Neural crest cell (in vitro differentiated cells): ENCODE measurements at regions not wholly inside any gene's neighbourhood (a gene's known extent, or its start where the extent isn't known, plus 50 kb on each side); places are given as distances from the start of the nearest gene placed in this dataset.

Experiments
- DNase-seq: peaks from one replicate; pipeline ENCODE4 v3.0.0; 2021; ENCODE audit warnings: low read depth, mixed read lengths, low spot score
- H3K27ac Mint-ChIP-seq: one replicate; pipeline ENCODE4 v1.8.0; 2021; ENCODE audit warnings: mild to moderate bottlenecking, mixed read lengths; ENCODE audit not compliant: unreplicated experiment
- H3K27me3 Mint-ChIP-seq: 2 replicates; pipeline ENCODE4 v1.8.0; 2021; ENCODE audit warnings: low read depth, mild to moderate bottlenecking, mixed read lengths
- H3K36me3 Mint-ChIP-seq: 2 replicates; pipeline ENCODE4 v1.8.0; 2021; ENCODE audit warnings: low read depth, mild to moderate bottlenecking, mixed read lengths
- H3K4me1 Mint-ChIP-seq: 2 replicates; pipeline ENCODE4 v1.8.0; 2021; ENCODE audit warnings: mixed read lengths
- H3K4me3 Mint-ChIP-seq: one replicate; pipeline ENCODE4 v1.8.0; 2021; ENCODE audit warnings: mild to moderate bottlenecking, mixed read lengths
- H3K9me3 Mint-ChIP-seq: 2 replicates; pipeline ENCODE4 v1.8.0; 2021; ENCODE audit warnings: mixed read lengths
- CTCF ChIP-seq: fragments of 200-600 bp; sonication (generic); conservative IDR thresholded peaks from 2 replicates; pipeline ENCODE4 v1.5.0; 2021; ENCODE audit warnings: antibody characterized with exemption, mild to moderate bottlenecking

DNA sequence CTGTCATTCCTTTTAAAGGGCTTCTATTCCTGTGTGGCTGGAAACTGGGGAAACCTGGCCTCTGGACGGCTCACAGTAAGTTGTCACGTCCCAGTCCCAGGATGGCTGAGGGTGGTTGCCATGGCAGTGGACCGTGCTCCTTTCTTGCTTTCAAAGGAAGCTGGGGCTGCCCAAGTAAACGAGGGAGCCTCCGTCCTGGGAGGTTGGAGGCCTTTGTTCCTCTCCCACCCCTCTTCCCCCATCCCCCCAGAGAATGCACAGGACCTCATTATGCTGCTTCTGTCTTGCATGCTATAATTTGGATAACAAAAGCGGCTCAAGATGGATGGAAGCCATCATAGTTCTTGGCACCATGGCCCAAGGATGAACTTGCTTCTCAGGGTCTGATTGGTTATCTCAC is 325.5 kb upstream of the HS6ST1 start:
- DNase-seq = peak; percentile 50
- Mint-ChIP-seq H3K27me3 (no peaks in the 10 kb centered on the region), H3K4me3 (peak overlapping the region; percentile 44), H3K27ac (peak overlapping the region; percentile 90), H3K9me3 (no peaks in the 10 kb centered on the region), H3K36me3 (no peaks in the 10 kb centered on the region), H3K4me1 (peaks cover 50% of the 10 kb centered on the region)
- no peak for TF ChIP-seq CTCF

DNA sequence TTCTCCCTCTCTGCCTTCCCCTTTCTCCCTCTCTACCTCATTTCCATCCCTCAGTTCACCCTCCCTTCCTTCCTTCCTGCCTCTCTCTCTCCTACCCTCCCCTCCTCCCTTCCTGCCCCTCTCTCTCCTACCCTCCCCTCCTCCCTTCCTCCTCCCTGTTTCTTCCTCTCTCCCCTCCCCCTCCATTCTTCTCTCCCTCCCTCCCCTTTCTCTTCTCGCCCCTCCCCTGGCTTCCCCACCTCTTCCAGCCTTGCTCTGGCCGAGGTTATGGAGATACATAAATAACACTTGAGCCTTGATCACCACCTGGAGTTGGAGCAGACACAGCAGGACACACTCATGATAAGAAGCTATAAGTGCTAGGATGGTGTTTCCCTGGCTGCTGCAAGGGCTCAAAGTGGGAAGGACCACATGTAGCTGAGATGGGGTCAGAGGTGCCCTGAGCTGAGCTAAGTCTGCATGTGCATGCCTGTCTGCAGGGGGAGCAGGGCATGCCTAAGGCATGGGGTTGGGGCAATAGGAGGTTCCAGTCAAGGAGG is 326.1 kb upstream of the HS6ST1 start:
- peak overlapping the region; percentile 38 for H3K27ac Mint-ChIP-seq
- TF ChIP-seq CTCF = no peak
- peaks cover 44% of the 10 kb centered on the region for H3K4me1 Mint-ChIP-seq
- no peaks in the 10 kb centered on the region for H3K36me3 Mint-ChIP-seq
- H3K27me3 Mint-ChIP-seq = no peaks in the 10 kb centered on the region
- H3K4me3 Mint-ChIP-seq = peak overlapping the region; percentile 44
- DNase-seq = no peak
- H3K9me3 Mint-ChIP-seq = no peaks in the 10 kb centered on the region

GRCh38 chr2:128645631-128646030 is 327.0 kb upstream of the HS6ST1 start:
- no peaks in the 10 kb centered on the region for H3K9me3 Mint-ChIP-seq
- no peak for DNase-seq
- peak overlapping the region; percentile 35 for H3K27ac Mint-ChIP-seq
- H3K4me1 Mint-ChIP-seq = peaks cover 43% of the 10 kb centered on the region
- TF ChIP-seq CTCF = no peak
- no peak overlapping the region for H3K4me3 Mint-ChIP-seq
- H3K36me3 Mint-ChIP-seq = no peaks in the 10 kb centered on the region
- H3K27me3 Mint-ChIP-seq = no peaks in the 10 kb centered on the region

DNA sequence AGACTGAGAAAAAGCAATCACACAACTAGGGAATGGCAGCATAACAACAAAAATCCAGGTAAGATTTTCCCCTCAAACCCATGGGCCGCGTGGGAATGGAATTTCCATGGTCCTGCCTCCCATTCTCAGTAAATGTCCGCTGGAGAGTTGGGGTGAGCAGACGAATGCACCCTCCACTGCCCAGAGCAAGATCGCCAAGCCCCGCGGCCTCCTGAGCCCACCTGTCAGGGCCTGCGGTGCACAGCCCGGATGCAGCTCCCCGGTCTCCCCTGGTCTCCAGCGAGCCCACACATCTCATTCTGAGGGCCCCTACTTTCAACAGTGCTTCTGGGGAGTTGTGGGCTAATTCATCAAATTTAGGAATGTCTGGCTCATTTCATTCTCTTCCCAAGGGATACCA is 327.4 kb upstream of the HS6ST1 start:
- H3K27ac Mint-ChIP-seq = peak overlapping the region; percentile 62
- H3K36me3 Mint-ChIP-seq = no peaks in the 10 kb centered on the region

GRCh38 chr2:128646691-128647090 is 328.0 kb upstream of the HS6ST1 start:
- no peak for TF ChIP-seq CTCF
- no peaks in the 10 kb centered on the region for H3K27me3 Mint-ChIP-seq
- DNase-seq = no peak
- peaks cover 41% of the 10 kb centered on the region for H3K4me1 Mint-ChIP-seq
- no peak overlapping the region for H3K4me3 Mint-ChIP-seq
- no peak overlapping the region for H3K27ac Mint-ChIP-seq
- no peaks in the 10 kb centered on the region for H3K36me3 Mint-ChIP-seq
- H3K9me3 Mint-ChIP-seq = no peaks in the 10 kb centered on the region

More for the DNA sequence above, 327.4 kb upstream of the HS6ST1 start:
- no peaks in the 10 kb centered on the region for H3K9me3 Mint-ChIP-seq
- H3K4me1 Mint-ChIP-seq = peaks cover 41% of the 10 kb centered on the region
- H3K4me3 Mint-ChIP-seq = no peak overlapping the region
- DNase-seq = no peak
- TF ChIP-seq CTCF = no peak
- H3K27me3 Mint-ChIP-seq = no peaks in the 10 kb centered on the region
